ENCODE measurements at regions not wholly inside any gene's neighbourhood (a gene's known extent, or its start where the extent isn't known, plus 50 kb on each side); places are given as distances from the start of the nearest gene placed in this dataset.
"Not testable (repeated sequence)": the region's sequence is repeated elsewhere in the genome, so short reads cannot be mapped to it uniquely, and the experiment has no call there.

DNA sequence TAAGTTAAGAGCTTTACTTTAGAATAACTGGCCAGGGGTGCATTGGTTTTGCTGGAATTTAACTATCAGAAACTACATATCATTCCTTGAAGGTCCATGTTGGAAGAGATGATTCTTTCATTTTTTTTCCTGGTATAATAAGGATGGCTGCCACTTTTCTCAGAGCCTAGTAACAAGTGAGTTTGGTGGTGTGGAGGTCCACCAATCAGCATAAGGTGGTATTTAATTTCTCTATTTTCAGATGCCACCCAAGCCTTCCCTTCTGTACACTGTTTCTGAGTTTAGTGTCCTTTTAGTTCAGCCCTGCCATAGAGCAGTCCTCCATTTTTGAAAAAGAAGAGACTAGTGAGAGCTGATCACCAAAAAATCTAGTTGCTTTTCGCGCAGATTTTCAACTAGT, 386.3 kb downstream of the USP25 start:
- H3K27me3 Mint-ChIP-seq, result peaks cover 2% of the 10 kb centered on the region
- POLR2A ChIA-PET, result no interaction called here

DNA sequence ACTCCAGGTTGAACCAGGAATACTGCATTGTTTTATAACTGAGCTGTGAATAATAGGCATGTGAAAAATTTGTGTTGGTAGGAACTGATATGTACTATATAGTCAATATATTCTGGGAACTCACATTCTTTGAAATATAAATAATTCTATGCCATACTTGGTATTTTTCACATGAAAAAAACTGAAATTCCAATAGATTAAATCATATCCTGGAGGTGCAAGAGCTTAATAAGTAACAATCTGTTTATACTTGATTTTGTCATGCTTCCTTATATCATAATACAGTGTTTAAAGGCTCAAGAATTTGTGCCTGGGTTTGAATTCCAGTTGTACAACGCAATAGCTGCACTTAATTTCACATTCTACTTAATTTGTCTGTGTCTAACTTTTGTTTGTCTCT, 387.0 kb downstream of the USP25 start:
- no peaks in the 10 kb centered on the region for H3K4me1 Mint-ChIP-seq
- no peak for DNase-seq
- H3K9me3 Mint-ChIP-seq, result peaks cover 5% of the 10 kb centered on the region
- no peaks in the 10 kb centered on the region for H3K36me3 Mint-ChIP-seq (ENCODE audit: low read depth)
- peaks cover 2% of the 10 kb centered on the region for H3K27me3 Mint-ChIP-seq
- ChIA-PET POLR2A (interaction anchor here (0.6 kb wide), 1 partner anchor 10 kb away, joined by 3 read pairs; no protein-coding TSS in a partner anchor), CTCF (no interaction called here)
- no peak overlapping the region for H3K4me3 Mint-ChIP-seq
- H3K27ac Mint-ChIP-seq, result no peak overlapping the region

More for the DNA sequence above, 386.3 kb downstream of the USP25 start:
- CTCF ChIA-PET, result no interaction called here
- H3K36me3 Mint-ChIP-seq (ENCODE audit: low read depth), result no peaks in the 10 kb centered on the region
- H3K27ac Mint-ChIP-seq, result no peak overlapping the region
- no peaks in the 10 kb centered on the region for H3K4me1 Mint-ChIP-seq
- H3K9me3 Mint-ChIP-seq, result peaks cover 5% of the 10 kb centered on the region
- H3K4me3 Mint-ChIP-seq, result no peak overlapping the region
- DNase-seq, result no peak

DNA sequence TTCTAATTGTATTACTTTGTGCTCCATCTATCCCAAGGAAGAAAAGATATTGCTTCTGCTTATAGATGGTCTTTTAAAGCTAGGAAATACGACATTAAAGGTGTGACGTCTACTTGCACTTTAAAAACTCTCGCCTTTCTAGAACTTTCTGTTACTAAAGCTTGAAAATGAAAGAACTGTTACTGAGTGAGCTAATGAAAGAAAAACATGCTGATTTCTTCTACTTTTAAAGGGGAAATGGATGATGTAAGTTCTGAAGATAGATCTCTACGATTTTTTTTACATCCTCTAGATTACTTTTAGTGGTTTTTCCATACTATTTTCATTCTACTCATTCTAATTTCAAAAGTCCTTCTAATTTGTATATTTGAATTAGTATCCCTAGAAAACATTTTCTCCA, 387.5 kb downstream of the USP25 start:
- Mint-ChIP-seq H3K27ac (no peak overlapping the region), H3K9me3 (peaks cover 5% of the 10 kb centered on the region), H3K27me3 (peaks cover 2% of the 10 kb centered on the region), H3K4me1 (no peaks in the 10 kb centered on the region), H3K36me3 (ENCODE audit: low read depth) (no peaks in the 10 kb centered on the region), H3K4me3 (no peak overlapping the region)
- POLR2A ChIA-PET, result interaction anchor here (0.6 kb wide), 1 partner anchor 9 kb away, joined by 3 read pairs; no protein-coding TSS in a partner anchor
- CTCF ChIA-PET, result no interaction called here
- DNase-seq, result no peak

DNA sequence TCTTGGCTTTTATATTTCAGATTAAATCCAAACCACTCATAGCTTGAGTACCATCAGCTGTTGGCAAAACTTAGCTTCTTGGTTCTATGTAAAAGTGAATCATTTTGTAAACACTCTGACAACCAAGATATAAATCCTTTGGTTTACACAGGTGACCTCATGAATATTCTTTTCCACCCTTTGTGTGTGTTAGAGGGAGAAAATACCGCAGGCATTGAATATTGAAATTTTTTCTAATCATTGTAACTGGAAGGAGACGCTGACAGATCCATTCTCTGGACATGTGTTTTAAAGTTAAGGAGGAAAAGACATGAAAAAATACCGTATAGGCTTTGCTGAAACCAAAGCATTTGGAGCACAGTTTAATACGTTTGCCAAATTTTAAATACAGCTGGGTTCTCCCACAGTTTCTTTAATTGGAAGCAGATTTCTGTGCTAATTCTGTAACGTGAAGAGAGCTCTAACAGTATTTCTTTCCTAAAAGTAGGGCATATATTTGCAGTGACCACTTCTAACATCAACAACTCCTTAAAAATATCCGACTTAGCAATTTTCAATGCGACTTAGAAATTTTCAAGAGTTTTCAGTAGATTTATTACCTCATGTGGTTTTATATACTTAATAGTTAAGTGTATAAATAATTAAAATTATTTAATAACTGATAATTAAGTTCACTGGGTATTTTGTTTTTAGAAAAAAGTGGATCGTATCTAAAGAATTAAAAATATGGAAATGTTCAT, 388.2 kb downstream of the USP25 start:
- Mint-ChIP-seq H3K27me3 (peaks cover 2% of the 10 kb centered on the region), H3K36me3 (ENCODE audit: low read depth) (no peaks in the 10 kb centered on the region), H3K4me3 (no peak overlapping the region), H3K4me1 (no peaks in the 10 kb centered on the region), H3K27ac (no peak overlapping the region), H3K9me3 (peaks cover 3% of the 10 kb centered on the region)
- ChIA-PET CTCF (no interaction called here), POLR2A (no interaction called here)
- DNase-seq, result no peak

DNA sequence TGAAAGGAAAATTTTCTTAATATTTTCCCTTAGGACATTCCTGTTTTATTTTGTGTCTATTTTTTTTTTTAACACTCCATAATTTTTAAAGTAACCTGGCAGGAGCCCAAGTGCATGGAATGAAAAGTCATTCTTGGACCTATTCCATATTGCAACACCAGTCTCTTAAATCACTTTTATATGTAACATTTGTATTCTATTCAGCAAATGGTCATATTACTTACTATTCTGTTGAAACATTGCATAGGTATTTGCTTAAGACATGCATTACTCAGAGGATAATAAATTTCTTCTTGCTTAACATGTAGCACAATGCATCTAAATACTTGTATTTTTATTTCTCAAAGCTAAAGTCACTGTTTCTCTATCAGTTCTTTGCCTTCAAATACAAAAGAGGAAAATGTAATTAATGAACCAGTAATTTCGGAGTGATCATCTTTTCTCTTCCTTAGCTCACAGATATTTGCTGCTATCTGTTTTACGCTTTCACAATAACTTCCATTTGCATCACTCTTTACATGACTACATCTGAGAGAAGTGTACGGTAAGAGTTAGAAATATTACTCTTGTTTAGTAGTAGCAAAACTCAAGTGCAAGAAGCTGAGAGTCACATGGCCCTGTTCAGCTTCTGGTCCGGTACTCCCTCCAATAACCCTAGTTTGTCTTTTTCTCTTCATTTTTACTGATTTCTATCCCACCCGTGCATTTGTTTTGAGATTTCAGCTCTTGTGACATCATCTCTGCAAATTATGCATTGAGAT, 394.8 kb downstream of the USP25 start:
- no peak for DNase-seq
- peaks cover 2% of the 10 kb centered on the region for H3K27me3 Mint-ChIP-seq

DNA sequence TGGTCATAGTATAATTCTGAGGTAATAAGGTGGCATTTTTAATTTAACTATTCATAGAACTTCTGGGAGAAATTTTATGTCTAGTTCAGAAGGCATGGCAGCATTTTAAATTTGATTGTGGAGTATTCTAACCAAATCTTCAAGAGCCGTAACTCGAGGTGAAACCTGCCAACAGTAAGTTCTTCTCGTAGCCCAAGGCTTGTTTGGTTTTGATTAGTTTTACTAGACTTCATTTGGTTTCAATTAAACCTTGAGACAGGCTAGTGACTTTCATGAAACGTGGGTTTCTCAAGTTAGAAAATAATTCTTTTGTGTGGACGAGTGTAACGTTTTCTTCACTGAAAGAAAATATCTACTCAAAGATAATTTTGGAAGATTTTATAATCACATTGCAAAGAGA, 395.5 kb downstream of the USP25 start:
- Mint-ChIP-seq H3K27me3 (no peaks in the 10 kb centered on the region), H3K9me3 (no peaks in the 10 kb centered on the region)
- CTCF ChIA-PET, result no interaction called here

More for the DNA sequence above, 394.8 kb downstream of the USP25 start:
- no peaks in the 10 kb centered on the region for H3K9me3 Mint-ChIP-seq
- ChIA-PET CTCF (no interaction called here), POLR2A (no interaction called here)
- no peaks in the 10 kb centered on the region for H3K36me3 Mint-ChIP-seq (ENCODE audit: low read depth)
- no peaks in the 10 kb centered on the region for H3K4me1 Mint-ChIP-seq
- no peak overlapping the region for H3K27ac Mint-ChIP-seq
- H3K4me3 Mint-ChIP-seq, result no peak overlapping the region

DNA sequence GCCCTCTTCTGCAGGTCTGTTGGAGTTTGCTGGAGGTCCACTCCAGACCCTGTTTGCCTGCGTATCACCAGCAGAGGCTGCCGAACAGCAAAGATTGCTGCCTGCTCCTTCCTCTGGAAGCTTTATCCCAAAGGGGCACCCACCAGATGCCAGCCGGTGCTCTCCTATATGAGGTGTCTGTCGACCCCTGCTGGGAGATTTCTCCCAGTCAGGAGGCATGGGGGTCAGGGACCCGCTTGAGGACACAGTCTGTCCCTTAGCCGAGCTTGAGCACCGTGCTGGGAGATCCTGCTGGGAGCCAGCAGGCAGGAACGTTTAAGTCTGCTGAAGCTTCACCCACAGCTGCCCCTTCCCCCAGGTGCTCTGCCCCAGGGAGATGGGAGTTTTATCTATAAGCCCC, 402.7 kb downstream of the USP25 start:
- H3K36me3 Mint-ChIP-seq (ENCODE audit: low read depth); H3K4me3 Mint-ChIP-seq; CTCF ChIA-PET; DNase-seq; H3K4me1 Mint-ChIP-seq; H3K27ac Mint-ChIP-seq; H3K27me3 Mint-ChIP-seq; POLR2A ChIA-PET; H3K9me3 Mint-ChIP-seq: not testable (repeated sequence)

More for the DNA sequence above, 395.5 kb downstream of the USP25 start:
- no peaks in the 10 kb centered on the region for H3K36me3 Mint-ChIP-seq (ENCODE audit: low read depth)
- no peak overlapping the region for H3K27ac Mint-ChIP-seq
- POLR2A ChIA-PET, result no interaction called here
- H3K4me1 Mint-ChIP-seq, result no peaks in the 10 kb centered on the region
- no peak overlapping the region for H3K4me3 Mint-ChIP-seq
- DNase-seq, result no peak

DNA sequence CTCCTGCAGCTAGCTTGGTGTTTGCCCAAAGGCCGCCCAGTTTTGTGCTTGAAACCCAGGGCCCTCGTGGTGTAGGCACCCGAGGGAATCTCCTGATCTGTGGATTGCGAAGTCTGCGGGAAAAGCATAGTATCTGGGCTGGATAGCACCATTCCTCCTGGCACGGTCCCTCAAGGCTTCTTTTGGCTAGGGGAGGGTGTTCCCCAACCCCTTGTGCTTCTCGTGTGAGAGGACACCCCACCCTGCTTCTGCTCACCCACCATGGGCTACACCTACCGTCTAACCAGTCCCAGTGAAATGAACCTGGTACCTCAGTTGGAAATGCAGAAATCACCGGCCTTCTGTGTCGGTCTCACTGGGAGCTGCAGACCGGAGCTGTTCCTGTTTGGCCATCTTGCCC, 403.5 kb downstream of the USP25 start:
- Mint-ChIP-seq H3K4me1 (no peaks in the 10 kb centered on the region), H3K27me3 (no peaks in the 10 kb centered on the region), H3K27ac (no peak overlapping the region), H3K9me3 (peaks cover 3% of the 10 kb centered on the region), H3K4me3 (no peak overlapping the region), H3K36me3 (ENCODE audit: low read depth) (no peaks in the 10 kb centered on the region)
- ChIA-PET POLR2A (no interaction called here), CTCF (no interaction called here)
- DNase-seq, result no peak

DNA sequence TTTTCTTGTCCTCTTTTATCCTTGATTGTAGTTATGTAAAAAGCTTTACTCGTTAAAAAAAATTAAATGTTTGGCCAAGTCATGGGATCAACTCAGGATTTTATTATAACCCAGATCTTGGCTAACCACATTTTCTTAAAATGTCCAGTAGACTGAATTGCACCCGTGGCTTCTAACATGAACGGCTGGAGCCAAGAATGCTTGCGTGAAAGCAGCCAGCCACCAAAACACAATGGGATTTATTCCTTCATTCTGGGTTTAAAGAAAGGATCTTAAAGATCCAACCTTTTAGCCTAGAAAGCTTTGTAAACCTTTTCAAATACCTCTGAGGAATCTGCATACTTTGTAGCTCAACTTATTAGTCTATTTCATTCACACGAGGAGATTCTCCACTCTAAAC, 404.4 kb downstream of the USP25 start:
- no peaks in the 10 kb centered on the region for H3K36me3 Mint-ChIP-seq (ENCODE audit: low read depth)
- DNase-seq, result no peak
- H3K4me3 Mint-ChIP-seq, result no peak overlapping the region
- ChIA-PET POLR2A (no interaction called here), CTCF (no interaction called here)
- H3K9me3 Mint-ChIP-seq, result peaks cover 3% of the 10 kb centered on the region
- H3K27me3 Mint-ChIP-seq, result no peaks in the 10 kb centered on the region
- no peaks in the 10 kb centered on the region for H3K4me1 Mint-ChIP-seq
- H3K27ac Mint-ChIP-seq, result no peak overlapping the region

DNA sequence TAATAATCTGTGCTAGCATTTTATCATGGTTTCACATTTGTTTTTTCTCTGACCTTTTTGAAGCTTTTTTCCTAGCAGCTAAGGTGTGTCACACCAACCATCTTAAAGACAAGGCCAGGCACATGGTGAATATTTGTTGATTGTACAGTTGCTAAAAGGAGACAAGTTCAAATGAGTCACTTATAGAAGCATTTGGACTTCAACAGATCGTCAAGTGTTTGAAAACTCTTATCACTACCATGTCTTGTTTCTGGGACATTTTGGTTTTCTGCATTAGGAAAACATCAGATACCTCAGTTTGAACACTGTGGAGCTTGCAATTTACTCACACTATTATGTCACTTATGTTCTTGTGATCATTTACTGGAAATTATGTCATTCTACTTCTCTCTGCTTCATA, 407.3 kb downstream of the USP25 start:
- Mint-ChIP-seq H3K4me1 (no peaks in the 10 kb centered on the region), H3K27me3 (no peaks in the 10 kb centered on the region), H3K27ac (no peak overlapping the region), H3K36me3 (ENCODE audit: low read depth) (no peaks in the 10 kb centered on the region), H3K4me3 (no peak overlapping the region), H3K9me3 (no peaks in the 10 kb centered on the region)
- DNase-seq, result no peak
- CTCF ChIA-PET, result no interaction called here
- POLR2A ChIA-PET, result no interaction called here

DNA sequence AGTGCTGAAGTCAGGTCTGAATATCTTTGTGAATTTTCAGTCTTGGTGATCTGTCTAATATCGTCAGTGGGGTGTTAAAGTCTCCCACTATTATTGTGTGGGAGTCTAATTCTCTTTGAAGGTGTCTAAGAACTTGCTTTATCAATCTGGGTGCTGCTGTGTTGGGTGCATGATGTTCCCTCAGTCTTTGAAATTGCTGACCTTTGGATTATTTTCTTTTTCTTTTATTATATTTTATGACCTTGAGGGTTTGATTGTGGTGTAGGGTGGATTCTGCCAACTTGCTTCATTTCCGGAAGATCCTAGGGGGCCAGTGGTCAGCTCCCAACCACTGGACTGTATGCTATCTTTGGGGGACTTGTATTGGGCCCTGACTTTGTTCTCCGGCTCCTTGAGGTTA, 415.3 kb downstream of the USP25 start:
- H3K27me3 Mint-ChIP-seq, result no peaks in the 10 kb centered on the region
- H3K36me3 Mint-ChIP-seq (ENCODE audit: low read depth), result no peaks in the 10 kb centered on the region
- POLR2A ChIA-PET, result no interaction called here
- H3K4me1 Mint-ChIP-seq, result no peaks in the 10 kb centered on the region
- no peaks in the 10 kb centered on the region for H3K9me3 Mint-ChIP-seq
- DNase-seq, result no peak
- H3K27ac Mint-ChIP-seq, result no peak overlapping the region
- H3K4me3 Mint-ChIP-seq, result no peak overlapping the region
- CTCF ChIA-PET, result no interaction called here

DNA sequence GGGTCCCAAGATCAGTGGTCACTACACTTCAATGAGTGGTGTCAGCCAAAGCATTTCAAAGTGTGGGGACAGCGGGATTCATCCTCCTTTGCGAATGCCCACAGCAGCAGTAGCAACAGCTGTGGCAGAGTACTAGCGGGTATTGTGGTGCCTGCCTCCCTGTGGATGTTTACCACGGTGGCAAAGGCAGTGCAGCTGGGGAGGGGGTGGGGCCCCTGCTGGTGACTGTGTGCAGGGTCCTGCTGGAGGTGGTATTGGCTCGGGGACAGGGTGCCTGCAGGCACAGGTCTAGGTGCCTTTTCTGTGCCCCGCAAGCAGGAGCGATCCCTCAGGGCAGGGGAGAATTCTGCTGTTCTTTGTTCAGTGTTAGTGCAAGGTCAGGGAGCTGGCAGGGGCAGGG, 415.7 kb downstream of the USP25 start:
- Mint-ChIP-seq H3K27ac (no peak overlapping the region), H3K36me3 (ENCODE audit: low read depth) (no peaks in the 10 kb centered on the region), H3K4me3 (no peak overlapping the region), H3K27me3 (no peaks in the 10 kb centered on the region), H3K9me3 (no peaks in the 10 kb centered on the region), H3K4me1 (no peaks in the 10 kb centered on the region)
- CTCF ChIA-PET, result no interaction called here
- no peak for DNase-seq
- POLR2A ChIA-PET, result no interaction called here

DNA sequence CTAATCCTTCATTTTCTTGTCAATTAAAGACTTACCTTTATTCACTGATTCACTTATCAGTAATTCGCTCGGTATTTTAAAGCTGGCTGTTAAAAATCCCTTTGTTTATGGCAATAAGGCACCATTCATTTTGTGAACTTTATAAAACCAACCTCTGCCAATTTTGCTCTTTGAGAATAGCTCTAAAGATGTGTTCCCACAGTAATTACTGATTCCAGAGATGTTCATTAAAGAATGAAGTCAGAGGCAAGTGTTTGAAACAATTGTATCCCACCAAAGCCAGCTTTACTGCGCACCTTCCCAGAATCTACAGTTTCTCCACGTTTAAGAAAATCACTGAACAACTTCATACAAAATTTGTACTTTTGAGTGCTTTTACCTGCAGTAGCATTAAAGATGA, 424.5 kb downstream of the USP25 start:
- H3K36me3 Mint-ChIP-seq (ENCODE audit: low read depth), result no peaks in the 10 kb centered on the region
- DNase-seq, result no peak
- no peak overlapping the region for H3K27ac Mint-ChIP-seq
- CTCF ChIA-PET, result no interaction called here
- H3K27me3 Mint-ChIP-seq, result no peaks in the 10 kb centered on the region
- no peaks in the 10 kb centered on the region for H3K9me3 Mint-ChIP-seq
- H3K4me1 Mint-ChIP-seq, result no peaks in the 10 kb centered on the region
- POLR2A ChIA-PET, result no interaction called here
- H3K4me3 Mint-ChIP-seq, result no peak overlapping the region
